Glutamatergic neuron (in vitro differentiated cells): ENCODE measurements at regions not wholly inside any gene's neighbourhood (a gene's known extent, or its start where the extent isn't known, plus 50 kb on each side); places are given as distances from the start of the nearest gene placed in this dataset.

ENCODE experiments used
- DNase-seq: peaks from one replicate; pipeline ENCODE4 v3.0.0; 2022
- H3K27ac Mint-ChIP-seq: one replicate; pipeline ENCODE4 v1.8.0; 2020; ENCODE audit warnings: mild to moderate bottlenecking, mixed read lengths, inconsistent platforms; ENCODE audit not compliant: unreplicated experiment
- H3K27me3 Mint-ChIP-seq: one replicate; pipeline ENCODE4 v1.8.0; 2020; ENCODE audit warnings: mild to moderate bottlenecking, moderate library complexity, mixed read lengths, inconsistent platforms; ENCODE audit not compliant: unreplicated experiment
- H3K36me3 Mint-ChIP-seq: one replicate; pipeline ENCODE4 v1.8.0; 2020; ENCODE audit warnings: mild to moderate bottlenecking, mixed read lengths, inconsistent platforms; ENCODE audit not compliant: unreplicated experiment
- H3K4me1 Mint-ChIP-seq: one replicate; pipeline ENCODE4 v1.8.0; 2020; ENCODE audit warnings: mild to moderate bottlenecking, low read depth, mixed read lengths, inconsistent platforms; ENCODE audit not compliant: unreplicated experiment
- H3K4me3 Mint-ChIP-seq: one replicate; pipeline ENCODE4 v1.8.0; 2020; ENCODE audit warnings: mild to moderate bottlenecking, mixed read lengths, inconsistent platforms; ENCODE audit not compliant: unreplicated experiment
- H3K9me3 Mint-ChIP-seq: one replicate; pipeline ENCODE4 v1.8.0; 2020; ENCODE audit warnings: mild to moderate bottlenecking, moderate library complexity, mixed read lengths, inconsistent platforms; ENCODE audit not compliant: unreplicated experiment
- CTCF ChIP-seq: fragments of 200-600 bp; sonication (generic); IDR thresholded peaks from one replicate; pipeline ENCODE4 v1.5.0; 2021; ENCODE audit not compliant: partially characterized antibody, unreplicated experiment

- TF ChIP-seq CTCF, result no peak
- Mint-ChIP-seq H3K9me3 (no peaks in the 10 kb centered on the region), H3K4me3 (no peak overlapping the region), H3K36me3 (no peaks in the 10 kb centered on the region), H3K4me1 (no peaks in the 10 kb centered on the region), H3K27ac (no peak overlapping the region), H3K27me3 (peaks cover under 1% of the 10 kb centered on the region)
- no peak for DNase-seq
Measured at GRCh38 chr6:149127212-149127611, 190.3 kb upstream of the TAB2 start.

- TF ChIP-seq CTCF, result no peak
- no peak for DNase-seq
- H3K27ac Mint-ChIP-seq, result no peak overlapping the region
- H3K4me3 Mint-ChIP-seq, result no peak overlapping the region
- H3K9me3 Mint-ChIP-seq, result no peaks in the 10 kb centered on the region
- H3K36me3 Mint-ChIP-seq, result no peaks in the 10 kb centered on the region
- H3K4me1 Mint-ChIP-seq, result no peaks in the 10 kb centered on the region
- no peaks in the 10 kb centered on the region for H3K27me3 Mint-ChIP-seq
Measured at GRCh38 chr6:149128489-149129145, 188.9 kb upstream of the TAB2 start.

- Mint-ChIP-seq H3K4me3 (no peak overlapping the region), H3K27me3 (no peaks in the 10 kb centered on the region)
Measured at GRCh38 chr6:149129371-149130077, 188.0 kb upstream of the TAB2 start.

GRCh38 chr6:149130090-149130489 lies 187.4 kb upstream of the TAB2 start:
- Mint-ChIP-seq H3K27me3 (no peaks in the 10 kb centered on the region), H3K36me3 (no peaks in the 10 kb centered on the region), H3K27ac (no peak overlapping the region), H3K9me3 (no peaks in the 10 kb centered on the region), H3K4me1 (no peaks in the 10 kb centered on the region), H3K4me3 (no peak overlapping the region)
- no peak for TF ChIP-seq CTCF
- no peak for DNase-seq

More at GRCh38 chr6:149129371-149130077, 188.0 kb upstream of the TAB2 start:
- no peak for DNase-seq
- Mint-ChIP-seq H3K9me3 (no peaks in the 10 kb centered on the region), H3K27ac (no peak overlapping the region), H3K36me3 (no peaks in the 10 kb centered on the region), H3K4me1 (no peaks in the 10 kb centered on the region)
- TF ChIP-seq CTCF, result no peak

- Mint-ChIP-seq H3K36me3 (no peaks in the 10 kb centered on the region), H3K27ac (no peak overlapping the region), H3K4me1 (no peaks in the 10 kb centered on the region), H3K4me3 (no peak overlapping the region), H3K9me3 (no peaks in the 10 kb centered on the region), H3K27me3 (no peaks in the 10 kb centered on the region)
- DNase-seq, result no peak
- no peak for TF ChIP-seq CTCF
Measured at GRCh38 chr6:149130508-149130907, 187.0 kb upstream of the TAB2 start.
